Mesothelial cell of epicardium (in vitro differentiated cells): ENCODE measurements at regions not wholly inside any gene's neighbourhood (a gene's known extent, or its start where the extent isn't known, plus 50 kb on each side); places are given as distances from the start of the nearest gene placed in this dataset.
A peak's percentile ranks its signal among the peaks of the same experiment; 100 is the strongest.

ENCODE experiments used
- DNase-seq, 2 experiments: peaks; one replicate each; pipeline ENCODE4 v3.0.0; 2021; ENCODE audit warnings: low spot score in 2 of 2; ENCODE audit not compliant: unreplicated experiment in 2 of 2
- H3K27ac Mint-ChIP-seq: 2 replicates; pipeline ENCODE4 v1.8.0; 2021; ENCODE audit warnings: mixed read lengths
- H3K27me3 Mint-ChIP-seq: 2 replicates; pipeline ENCODE4 v1.8.0; 2021; ENCODE audit warnings: low read depth, mixed read lengths
- H3K36me3 Mint-ChIP-seq: 2 replicates; pipeline ENCODE4 v1.8.0; 2021; ENCODE audit warnings: mixed read lengths
- H3K4me1 Mint-ChIP-seq: 2 replicates; pipeline ENCODE4 v1.8.0; 2021; ENCODE audit warnings: mixed read lengths
- H3K4me3 Mint-ChIP-seq: 2 replicates; pipeline ENCODE4 v1.8.0; 2021; ENCODE audit warnings: mild to moderate bottlenecking, moderate library complexity, mixed read lengths
- H3K9me3 Mint-ChIP-seq: 2 replicates; pipeline ENCODE4 v1.8.0; 2021; ENCODE audit warnings: mixed read lengths
- TF ChIP-seq, protein P1 (sequence below): fragments of 200-600 bp; sonication (generic); IDR thresholded peaks from one replicate; pipeline ENCODE4 v1.5.0; 2021; ENCODE audit warnings: antibody characterized with exemption; ENCODE audit not compliant: unreplicated experiment

DNA sequence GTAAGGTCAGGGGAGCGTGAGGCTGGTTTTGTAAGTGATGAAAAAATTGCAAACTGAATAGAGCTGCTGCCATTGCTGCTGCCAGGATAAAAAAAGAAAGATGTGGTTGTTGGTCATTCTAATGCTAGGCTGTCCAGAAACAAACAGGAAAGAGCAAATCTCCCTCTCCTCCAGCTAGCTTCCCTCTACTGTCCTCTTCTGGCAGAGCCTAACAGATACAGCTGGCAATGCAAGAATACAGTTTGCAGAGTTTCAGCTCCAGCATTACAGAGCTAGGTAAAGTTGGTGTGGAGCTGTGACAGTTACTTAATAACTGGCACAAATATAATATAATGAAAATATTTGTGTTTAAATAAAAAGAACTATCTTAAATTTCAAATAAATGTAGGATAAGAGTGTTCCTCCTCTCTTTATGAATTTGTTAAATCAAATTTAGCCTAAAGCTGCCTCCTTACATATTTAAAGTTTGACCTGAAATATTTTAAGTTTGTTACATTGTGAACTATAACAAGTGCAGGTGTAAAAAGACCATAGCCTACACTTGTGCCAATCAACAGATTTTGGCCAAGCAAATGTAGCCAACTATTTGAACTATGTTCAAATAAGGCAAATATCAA lies 407.7 kb downstream of the SH2D4B start:
- no peak overlapping the region for H3K4me3 Mint-ChIP-seq
- no peak for DNase-seq

DNA sequence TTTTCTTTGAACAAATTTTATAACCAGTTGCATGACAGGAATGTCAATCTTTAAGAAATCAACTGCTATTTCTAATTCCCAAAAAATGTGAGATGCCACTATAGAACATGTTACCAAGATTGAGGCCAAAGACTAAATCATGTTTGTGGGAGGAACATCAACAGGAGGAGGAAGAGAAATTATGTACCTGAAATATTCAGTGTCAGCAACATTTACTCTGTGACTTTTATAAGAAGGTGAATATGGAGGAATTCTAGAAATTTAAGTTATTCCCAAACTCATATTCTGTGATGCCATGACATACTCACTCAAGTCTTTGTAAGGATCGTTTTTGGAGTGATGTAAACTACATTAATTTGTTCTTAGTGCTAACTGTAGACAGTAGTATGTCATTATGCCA lies 408.4 kb downstream of the SH2D4B start:
- no peak for DNase-seq
- no peak overlapping the region for H3K27ac Mint-ChIP-seq
- TF ChIP-seq, protein P1, sequence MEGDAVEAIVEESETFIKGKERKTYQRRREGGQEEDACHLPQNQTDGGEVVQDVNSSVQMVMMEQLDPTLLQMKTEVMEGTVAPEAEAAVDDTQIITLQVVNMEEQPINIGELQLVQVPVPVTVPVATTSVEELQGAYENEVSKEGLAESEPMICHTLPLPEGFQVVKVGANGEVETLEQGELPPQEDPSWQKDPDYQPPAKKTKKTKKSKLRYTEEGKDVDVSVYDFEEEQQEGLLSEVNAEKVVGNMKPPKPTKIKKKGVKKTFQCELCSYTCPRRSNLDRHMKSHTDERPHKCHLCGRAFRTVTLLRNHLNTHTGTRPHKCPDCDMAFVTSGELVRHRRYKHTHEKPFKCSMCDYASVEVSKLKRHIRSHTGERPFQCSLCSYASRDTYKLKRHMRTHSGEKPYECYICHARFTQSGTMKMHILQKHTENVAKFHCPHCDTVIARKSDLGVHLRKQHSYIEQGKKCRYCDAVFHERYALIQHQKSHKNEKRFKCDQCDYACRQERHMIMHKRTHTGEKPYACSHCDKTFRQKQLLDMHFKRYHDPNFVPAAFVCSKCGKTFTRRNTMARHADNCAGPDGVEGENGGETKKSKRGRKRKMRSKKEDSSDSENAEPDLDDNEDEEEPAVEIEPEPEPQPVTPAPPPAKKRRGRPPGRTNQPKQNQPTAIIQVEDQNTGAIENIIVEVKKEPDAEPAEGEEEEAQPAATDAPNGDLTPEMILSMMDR: no peak
- no peaks in the 10 kb centered on the region for H3K36me3 Mint-ChIP-seq
- H3K27me3 Mint-ChIP-seq: no peaks in the 10 kb centered on the region
- no peaks in the 10 kb centered on the region for H3K9me3 Mint-ChIP-seq
- H3K4me1 Mint-ChIP-seq: peaks cover 35% of the 10 kb centered on the region
- H3K4me3 Mint-ChIP-seq: no peak overlapping the region

More for the DNA sequence above, 407.7 kb downstream of the SH2D4B start:
- no peaks in the 10 kb centered on the region for H3K27me3 Mint-ChIP-seq
- H3K27ac Mint-ChIP-seq: no peak overlapping the region
- H3K4me1 Mint-ChIP-seq: peaks cover 35% of the 10 kb centered on the region
- no peaks in the 10 kb centered on the region for H3K36me3 Mint-ChIP-seq
- H3K9me3 Mint-ChIP-seq: no peaks in the 10 kb centered on the region
- TF ChIP-seq, protein P1: peak; percentile 32

DNA sequence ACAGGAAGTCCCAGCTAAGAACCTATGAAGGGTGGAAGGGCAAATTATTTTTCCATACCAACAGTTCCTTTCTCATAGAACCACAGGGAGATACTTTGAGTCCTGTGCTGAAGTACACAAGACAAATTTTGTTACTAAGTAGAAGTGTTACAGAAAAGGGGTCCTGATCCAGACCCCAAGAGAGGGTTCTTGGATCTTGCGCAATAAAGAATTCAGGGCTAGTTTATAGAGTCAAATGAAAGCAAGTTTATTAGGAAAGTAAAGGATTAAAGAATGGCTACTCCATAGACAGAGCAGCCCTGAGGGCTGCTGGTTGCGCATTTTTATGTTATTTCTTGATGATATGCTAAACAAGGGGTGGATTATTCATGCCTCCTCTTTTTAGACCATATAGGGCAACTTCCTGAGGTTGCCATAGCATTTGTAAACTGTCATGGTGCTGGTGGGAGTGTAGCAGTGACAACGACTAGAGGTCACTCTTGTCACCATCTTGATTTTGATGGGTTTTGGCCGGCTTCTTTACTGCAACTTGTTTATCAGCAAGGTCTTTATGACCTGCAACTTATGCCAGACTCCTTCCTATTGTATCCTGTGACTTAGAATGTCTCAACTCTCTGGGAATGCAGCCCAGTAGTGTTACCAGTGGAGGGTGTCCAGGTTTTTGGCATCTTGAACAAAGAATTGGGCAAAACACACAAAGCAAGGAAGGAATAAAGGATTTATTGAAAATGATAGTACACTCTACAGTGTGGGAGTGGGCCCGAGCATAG lies 409.4 kb downstream of the SH2D4B start:
- Mint-ChIP-seq H3K27ac (no peak overlapping the region), H3K4me3 (no peak overlapping the region), H3K9me3 (no peaks in the 10 kb centered on the region), H3K4me1 (peaks cover 39% of the 10 kb centered on the region), H3K36me3 (no peaks in the 10 kb centered on the region), H3K27me3 (no peaks in the 10 kb centered on the region)
- TF ChIP-seq, protein P1: no peak
- DNase-seq: no peak

DNA sequence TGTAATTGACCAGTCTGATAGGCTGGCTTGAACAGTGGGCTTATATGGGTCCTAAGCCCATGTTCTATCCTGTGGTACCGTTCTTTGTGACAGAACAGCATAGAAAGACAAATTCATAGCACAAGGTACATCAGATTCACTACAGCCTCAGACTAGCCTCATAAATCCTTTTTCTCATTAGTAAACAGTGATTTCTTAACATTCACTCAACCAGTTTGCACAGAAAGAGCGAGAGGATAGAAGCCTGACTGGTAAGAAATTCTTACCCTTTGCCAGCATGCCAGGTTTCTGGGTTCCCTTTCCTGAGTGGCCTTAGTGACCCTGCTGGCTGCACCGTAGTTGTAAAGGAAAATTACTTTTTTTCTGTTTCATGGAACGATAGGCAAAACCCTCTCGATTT lies 412.1 kb downstream of the SH2D4B start:
- Mint-ChIP-seq H3K4me1 (peaks cover 23% of the 10 kb centered on the region), H3K4me3 (no peak overlapping the region), H3K9me3 (no peaks in the 10 kb centered on the region), H3K27ac (no peak overlapping the region), H3K27me3 (no peaks in the 10 kb centered on the region), H3K36me3 (no peaks in the 10 kb centered on the region)
- TF ChIP-seq, protein P1: no peak
- DNase-seq: no peak

DNA sequence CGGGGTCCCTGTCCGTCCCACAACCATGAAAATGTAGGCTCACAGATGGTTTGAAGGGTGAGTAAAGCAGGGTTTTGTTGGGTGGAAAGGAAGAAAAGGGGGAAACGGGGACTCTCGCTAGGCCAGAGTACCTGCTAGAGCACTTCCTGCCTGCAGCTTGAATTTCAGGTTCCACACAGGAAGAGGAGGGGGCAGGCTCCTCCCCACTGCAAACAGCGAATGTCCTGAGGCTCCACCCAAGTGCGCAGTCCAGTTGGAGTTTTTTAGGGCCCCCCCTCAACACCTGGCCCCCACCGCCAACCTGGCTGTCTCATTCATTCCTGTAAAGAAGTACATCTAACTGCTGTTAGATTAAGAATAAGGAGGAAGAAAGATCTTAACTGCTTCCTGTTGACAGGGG lies 414.7 kb downstream of the SH2D4B start:
- DNase-seq: no peak
- H3K4me1 Mint-ChIP-seq: peaks cover 8% of the 10 kb centered on the region
- TF ChIP-seq, protein P1: no peak
- no peaks in the 10 kb centered on the region for H3K27me3 Mint-ChIP-seq
- no peaks in the 10 kb centered on the region for H3K36me3 Mint-ChIP-seq
- H3K9me3 Mint-ChIP-seq: no peaks in the 10 kb centered on the region
- H3K27ac Mint-ChIP-seq: no peak overlapping the region
- no peak overlapping the region for H3K4me3 Mint-ChIP-seq
